ENCODE measurements at regions not wholly inside any gene's neighbourhood (a gene's known extent, or its start where the extent isn't known, plus 50 kb on each side); places are given as distances from the start of the nearest gene placed in this dataset.

- TF ChIP-seq, protein P1, sequence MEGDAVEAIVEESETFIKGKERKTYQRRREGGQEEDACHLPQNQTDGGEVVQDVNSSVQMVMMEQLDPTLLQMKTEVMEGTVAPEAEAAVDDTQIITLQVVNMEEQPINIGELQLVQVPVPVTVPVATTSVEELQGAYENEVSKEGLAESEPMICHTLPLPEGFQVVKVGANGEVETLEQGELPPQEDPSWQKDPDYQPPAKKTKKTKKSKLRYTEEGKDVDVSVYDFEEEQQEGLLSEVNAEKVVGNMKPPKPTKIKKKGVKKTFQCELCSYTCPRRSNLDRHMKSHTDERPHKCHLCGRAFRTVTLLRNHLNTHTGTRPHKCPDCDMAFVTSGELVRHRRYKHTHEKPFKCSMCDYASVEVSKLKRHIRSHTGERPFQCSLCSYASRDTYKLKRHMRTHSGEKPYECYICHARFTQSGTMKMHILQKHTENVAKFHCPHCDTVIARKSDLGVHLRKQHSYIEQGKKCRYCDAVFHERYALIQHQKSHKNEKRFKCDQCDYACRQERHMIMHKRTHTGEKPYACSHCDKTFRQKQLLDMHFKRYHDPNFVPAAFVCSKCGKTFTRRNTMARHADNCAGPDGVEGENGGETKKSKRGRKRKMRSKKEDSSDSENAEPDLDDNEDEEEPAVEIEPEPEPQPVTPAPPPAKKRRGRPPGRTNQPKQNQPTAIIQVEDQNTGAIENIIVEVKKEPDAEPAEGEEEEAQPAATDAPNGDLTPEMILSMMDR (IDR thresholded peaks at IDR 0.05; ENCODE audit: low read depth, low read length), result no peak
- no peak for TF ChIP-seq EZH2phosphoT487 (IDR thresholded peaks at IDR 0.05; ENCODE audit: low read depth)
Observed at GRCh38 chr5:2330325-2331130, 420.9 kb downstream of the IRX2 start.

Measured in OCI-LY3 (cell line).